ENCODE measurements at regions not wholly inside any gene's neighbourhood (a gene's known extent, or its start where the extent isn't known, plus 50 kb on each side); places are given as distances from the start of the nearest gene placed in this dataset.
"Not testable (repeated sequence)": the region's sequence is repeated elsewhere in the genome, so short reads cannot be mapped to it uniquely, and the experiment has no call there.

DNA sequence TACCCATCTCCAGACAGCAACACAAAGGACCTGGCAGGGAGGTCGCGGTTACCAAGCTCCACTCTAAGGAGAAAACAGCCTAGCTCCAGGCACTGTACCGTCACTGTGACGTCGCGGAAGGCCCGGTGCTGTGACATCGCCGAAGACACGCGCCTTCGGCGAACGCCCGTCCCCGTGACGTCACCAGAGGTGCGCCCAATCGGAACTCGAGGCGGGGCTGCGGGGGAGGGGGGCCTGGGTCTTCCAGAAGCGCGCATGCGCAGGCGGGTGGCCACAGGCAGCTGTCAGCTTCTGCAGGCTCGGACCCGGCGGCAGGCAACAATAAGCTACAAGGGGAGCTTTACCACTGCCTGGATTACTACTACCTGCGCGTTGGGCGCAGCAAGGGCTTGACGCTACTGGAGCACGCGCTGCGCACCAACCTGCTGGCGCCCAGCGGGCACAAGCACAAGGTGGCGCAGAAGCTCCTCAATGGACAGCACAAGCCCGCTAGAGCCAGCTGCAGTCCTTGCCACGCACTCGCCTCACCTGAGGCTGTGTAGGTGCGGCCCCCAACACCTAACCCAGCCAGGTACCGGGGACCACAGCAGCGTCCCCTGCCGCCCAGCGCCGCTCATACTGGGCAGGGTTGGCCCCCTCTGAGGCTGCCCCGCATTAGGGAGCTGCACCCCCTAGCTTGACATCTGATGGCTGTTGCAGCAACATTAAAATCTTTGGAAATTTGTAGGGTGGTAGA, 208.4 kb downstream of the TPST1 start:
- DNase-seq = peak; percentile 80

DNA sequence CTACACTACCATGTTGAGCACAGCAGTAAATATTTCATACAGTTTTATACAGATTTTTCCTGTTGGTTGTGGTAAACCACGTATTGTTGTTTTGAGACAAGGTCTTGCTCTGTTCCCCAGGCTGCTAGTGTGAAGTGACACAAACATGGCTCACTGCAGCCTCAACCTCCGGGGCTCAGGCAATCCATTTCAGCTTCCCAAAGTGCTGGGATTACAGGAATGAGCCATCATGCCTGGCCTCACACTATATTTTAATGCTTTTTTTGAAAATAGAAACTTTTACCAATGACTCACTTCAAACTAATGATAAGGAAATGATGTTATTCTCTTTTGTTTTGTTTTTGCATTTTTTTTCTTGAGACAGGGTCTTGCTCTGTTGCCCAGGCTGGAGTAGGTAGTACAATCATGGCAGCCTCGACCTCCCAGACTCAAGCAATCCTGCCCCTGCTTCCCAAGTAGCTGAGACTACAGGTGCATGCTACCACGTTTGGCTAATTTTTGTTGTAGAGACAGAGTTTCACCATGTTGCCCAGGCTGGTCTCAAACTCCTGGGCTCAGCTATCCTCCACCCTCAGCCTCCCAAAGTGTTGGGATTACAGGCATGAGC, 210.6 kb downstream of the TPST1 start:
- no peak for DNase-seq

GRCh38 chr7:66418537-66418936, 210.1 kb upstream of the KCTD7 start:
- DNase-seq = no peak

DNA sequence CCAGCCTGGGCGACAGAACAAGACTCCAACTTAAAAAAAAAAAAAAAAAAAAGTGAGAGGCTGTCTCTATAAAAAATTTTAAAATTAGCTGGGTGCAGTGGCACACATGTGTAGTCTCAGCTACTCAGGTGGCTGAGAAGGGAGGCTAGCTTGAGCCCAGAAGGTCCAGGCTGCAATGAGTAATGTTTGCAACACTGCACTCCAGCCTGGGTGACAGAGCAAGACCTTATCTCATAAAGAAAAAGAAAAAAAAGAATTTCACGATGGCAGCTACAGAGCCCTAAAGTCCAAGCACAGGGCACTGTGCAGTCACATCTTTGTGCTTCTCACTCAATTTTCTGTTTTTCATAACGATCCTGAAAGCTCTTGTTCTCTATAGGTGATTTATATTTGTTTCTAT, 209.5 kb upstream of the KCTD7 start:
- no peak for DNase-seq

GRCh38 chr7:66421830-66422475, 206.7 kb upstream of the KCTD7 start:
- DNase-seq = no peak

DNA sequence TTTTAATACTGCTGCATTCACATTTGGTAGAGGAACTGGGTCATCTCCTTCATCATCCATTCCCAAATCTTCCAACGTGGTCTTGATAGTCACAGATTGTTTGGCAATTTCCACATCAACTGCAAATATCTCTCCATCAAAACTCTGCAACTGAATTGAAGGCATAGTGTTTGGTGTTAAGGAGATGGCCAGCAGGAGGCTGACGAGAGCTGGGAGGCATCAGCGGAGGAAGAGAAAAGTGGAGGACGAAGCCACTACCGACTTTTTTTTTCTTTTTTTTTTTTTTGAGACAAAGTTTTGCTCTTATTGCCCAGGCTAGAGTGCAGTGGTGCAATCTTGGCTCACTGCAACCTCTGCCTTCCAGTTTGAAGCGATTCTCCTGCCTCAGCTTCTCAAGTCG, 205.0 kb upstream of the KCTD7 start:
- no peak for DNase-seq

GRCh38 chr7:66426332-66426731, 202.3 kb upstream of the KCTD7 start:
- no peak for DNase-seq

DNA sequence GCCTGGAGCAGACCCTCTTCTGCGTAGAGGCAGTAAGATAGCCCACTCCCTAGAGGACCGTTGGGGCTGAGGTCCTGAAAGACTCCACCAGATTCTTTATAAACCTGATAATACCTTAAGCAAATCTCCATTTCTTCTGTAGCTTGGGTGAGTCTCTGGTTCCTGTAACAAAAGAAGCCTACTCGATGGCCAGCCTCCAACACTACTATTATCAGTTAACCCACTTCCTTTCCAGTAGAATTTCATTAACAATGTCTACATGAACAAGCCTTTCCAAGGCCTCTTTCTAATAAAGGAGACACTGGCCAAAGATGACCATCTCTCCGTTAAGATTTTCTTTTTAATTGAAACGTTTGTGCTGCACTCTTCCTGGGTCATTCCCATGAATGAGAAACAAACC, 201.7 kb upstream of the KCTD7 start:
- no peak for DNase-seq

- DNase-seq = no peak
Measured at GRCh38 chr7:66427956-66428355, 200.7 kb upstream of the KCTD7 start.

DNA sequence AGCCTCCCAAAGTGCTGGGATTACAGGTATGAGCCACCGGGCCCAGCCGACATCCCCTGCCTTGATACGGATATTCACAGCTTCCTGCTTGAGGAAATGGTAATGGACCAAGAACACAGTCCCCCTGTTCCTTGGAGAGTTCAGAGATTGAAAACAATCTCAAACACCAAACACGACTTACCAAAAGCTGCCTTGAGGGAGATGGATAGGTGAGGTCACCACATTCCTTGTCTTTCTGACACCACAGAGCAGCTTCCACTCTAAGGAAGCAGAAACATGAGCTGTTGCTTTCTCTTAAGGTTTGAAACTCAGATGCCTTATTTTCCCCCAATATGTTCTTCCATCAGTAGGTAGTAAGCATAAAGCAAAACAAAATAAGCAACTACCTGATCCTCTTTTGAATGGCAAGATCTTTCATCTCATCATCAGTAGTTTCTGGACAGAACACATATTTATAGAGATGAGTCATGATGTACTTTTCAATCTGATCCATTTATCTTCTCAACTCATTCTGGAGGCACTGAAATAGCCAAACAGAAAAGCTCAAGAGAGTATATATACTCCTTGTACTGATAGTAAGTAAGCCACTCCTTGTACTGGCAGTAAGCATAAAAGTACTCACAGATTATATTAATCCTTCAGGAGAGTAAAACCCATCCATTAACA, 199.1 kb upstream of the KCTD7 start:
- no peak for DNase-seq

GRCh38 chr7:66430164-66430545, 198.5 kb upstream of the KCTD7 start:
- DNase-seq = no peak

DNA sequence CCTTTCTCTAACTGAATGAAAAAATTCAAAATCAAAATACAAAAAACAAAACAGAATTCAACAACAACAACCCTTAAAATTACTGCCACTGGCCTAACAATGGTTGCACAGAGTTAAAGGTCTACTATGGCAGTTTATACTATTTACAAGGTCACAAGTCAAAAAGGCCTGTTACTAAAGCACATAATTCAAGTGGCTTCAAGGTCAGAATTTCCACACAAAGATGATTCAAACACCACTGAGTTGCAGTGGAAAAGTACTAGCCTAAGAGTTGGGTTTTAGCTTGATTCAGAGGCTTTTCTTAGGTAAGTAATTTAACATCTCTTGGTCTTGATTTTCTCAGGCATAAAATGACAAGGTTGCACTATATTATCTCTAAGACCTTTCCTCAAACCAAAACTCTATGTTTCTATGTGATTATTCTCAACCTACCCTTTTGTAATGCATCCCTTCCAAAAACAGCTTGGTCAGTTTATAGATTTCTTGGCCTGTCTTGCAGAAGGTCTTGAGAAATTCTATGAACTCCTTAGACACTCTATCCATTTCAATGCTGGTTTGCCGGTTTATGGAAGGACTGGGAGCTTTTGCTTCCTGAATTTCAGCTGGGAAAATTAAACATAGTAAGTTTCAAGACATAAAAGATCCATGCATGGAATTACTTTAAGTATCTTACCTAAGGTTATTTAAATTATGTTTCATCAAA, 189.8 kb upstream of the KCTD7 start:
- not testable (repeated sequence) for DNase-seq

GRCh38 chr7:66442385-66442784, 186.3 kb upstream of the KCTD7 start:
- DNase-seq = no peak

GRCh38 chr7:66443946-66444345, 184.7 kb upstream of the KCTD7 start:
- no peak for DNase-seq

GRCh38 chr7:66447007-66447406, 181.7 kb upstream of the KCTD7 start:
- DNase-seq = not testable (repeated sequence)

DNA sequence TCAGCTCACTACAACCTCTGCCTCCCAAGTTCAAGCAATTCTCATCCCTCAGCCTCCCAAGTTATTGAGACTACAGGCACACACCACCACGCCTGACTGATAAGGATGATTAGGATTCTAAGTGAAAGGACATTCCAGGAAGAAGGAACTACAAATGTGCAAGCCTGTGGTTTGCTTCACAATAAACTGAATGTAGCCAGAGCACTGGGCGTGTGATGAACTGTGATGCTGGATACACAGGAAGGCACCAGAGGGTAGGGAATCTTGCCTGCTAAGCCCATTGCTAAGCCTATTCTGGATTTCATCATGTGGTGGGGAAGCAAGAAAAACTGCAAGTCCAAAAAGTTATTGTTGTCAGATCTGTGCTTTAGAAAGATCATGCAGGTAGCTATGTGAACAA, 177.9 kb upstream of the KCTD7 start:
- not testable (repeated sequence) for DNase-seq

- not testable (repeated sequence) for DNase-seq
Measured at GRCh38 chr7:66451713-66452112, 177.0 kb upstream of the KCTD7 start.

GRCh38 chr7:66452165-66452564, 176.5 kb upstream of the KCTD7 start:
- DNase-seq = no peak

- no peak for DNase-seq
Measured at GRCh38 chr7:66453340-66453739, 175.3 kb upstream of the KCTD7 start.

- DNase-seq = no peak
Measured at GRCh38 chr7:66454600-66455225, 174.0 kb upstream of the KCTD7 start.

- not testable (repeated sequence) for DNase-seq
Measured at GRCh38 chr7:66455432-66455831, 173.2 kb upstream of the KCTD7 start.

DNA sequence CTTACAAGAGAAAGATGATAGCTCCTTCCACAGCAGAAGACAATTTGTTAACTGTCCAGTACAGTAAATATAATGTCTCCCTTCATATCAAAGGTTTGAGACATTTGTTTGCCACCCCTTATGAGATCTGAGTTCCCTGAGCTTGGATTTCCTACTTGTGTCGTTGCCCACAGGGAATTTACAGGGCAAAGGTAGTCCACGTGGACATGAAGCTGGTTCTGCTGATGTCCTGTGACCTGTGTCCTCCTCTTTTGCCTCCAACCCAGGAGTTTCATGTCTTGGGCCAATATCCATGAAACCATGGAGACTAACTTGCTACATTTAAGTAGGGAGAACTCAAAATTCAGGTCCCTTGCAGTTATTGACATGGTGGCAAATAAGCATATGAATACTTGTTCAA, 172.2 kb upstream of the KCTD7 start:
- not testable (repeated sequence) for DNase-seq

DNA sequence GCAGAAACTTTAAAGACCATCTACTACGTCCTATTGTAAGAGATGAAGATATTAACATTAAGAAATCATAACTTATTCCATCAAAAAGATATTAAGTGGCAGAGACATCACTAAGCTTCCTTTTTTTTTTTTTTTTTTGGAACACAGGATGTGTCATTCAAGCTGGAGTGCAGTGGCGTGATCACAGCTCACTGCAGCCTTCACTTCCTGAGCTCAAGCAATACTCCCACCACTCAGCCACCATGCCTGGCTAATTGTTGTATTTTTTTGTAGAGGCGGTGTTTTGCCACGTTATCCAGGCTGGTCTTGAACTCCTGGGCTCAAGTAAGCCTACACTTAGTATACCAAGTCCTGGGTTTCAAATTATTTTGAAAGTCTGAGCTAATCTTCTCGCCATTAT, 169.7 kb upstream of the KCTD7 start:
- not testable (repeated sequence) for DNase-seq

Measured in stimulated activated naive CD4-positive, alpha-beta T cell treated with Interleukin-2 at 50 U/mL for 16 hours (primary cell).